HepG2 (cell line): ENCODE measurements at regions not wholly inside any gene's neighbourhood (a gene's known extent, or its start where the extent isn't known, plus 50 kb on each side); places are given as distances from the start of the nearest gene placed in this dataset.

Experiments used
- ATAC-seq: fragments of 200-7000 bp; cut with Tn5 transposase; 3 replicates; pipeline ENCODE4 v1.9.1; 2020; ENCODE audit warnings: mild to moderate bottlenecking, moderate library complexity
- BruUV-seq: library from RNA; stranded (reverse); fragments of 400-500 nt; replicated peaks from 2 replicates; lab custom pipeline; 2021; lab: Mats Ljungman, UMichigan
- CTCF ChIA-PET: fragments of 300-600 bp; formaldehyde crosslinking; extraction: SDS; loops from one replicate; lab custom pipeline; 2021; ENCODE audit warnings: low total read pairs, inconsistent platforms, low intra/inter-chr PET ratio; lab: Yijun Ruan, JAX
- POLR2A ChIA-PET: fragments of 350-600 bp; sonication (Branson Sonifier 250); formaldehyde crosslinking; loops from one replicate; lab custom pipeline; 2020; ENCODE audit warnings: antibody characterized with exemption, inconsistent platforms; lab: Yijun Ruan, JAX
- DNase-seq: peaks from one replicate; pipeline ENCODE4 v3.0.0-alpha.2; 2015; ENCODE audit warnings: low spot score
- FAIRE-seq: peaks from 3 replicates; lab custom pipeline; 2011; peaks lifted over from hg19 to GRCh38; lab: Jason Lieb, UNC
- H2AFZ ChIP-seq: one replicate; pipeline ENCODE4 v1.6.1; 2011; ENCODE audit warnings: low read length, inconsistent platforms
- H3K27ac ChIP-seq: fragments of 300-600 bp; 3 replicates; pipeline ENCODE4 v1.8.0; 2011; ENCODE audit warnings: mixed run types, mild to moderate bottlenecking, mixed read lengths, low read length, inconsistent platforms; ENCODE audit not compliant: insufficient read depth; ENCODE audit errors: extremely low read length
- H3K27me3 ChIP-seq, 2 experiments: fragments of 200-600 bp in 1 of 2; 2 replicates in 1 of 2; 3 replicates in 1 of 2; pipeline versions ENCODE4 v1.6.0 to v1.8.0; 2011; ENCODE audit warnings: low read length in 2 of 2, mild to moderate bottlenecking in 2 of 2, moderate library complexity in 2 of 2, inconsistent platforms in 1 of 2; ENCODE audit not compliant: insufficient read depth in 2 of 2, control insufficient read depth in 1 of 2
- H3K36me3 ChIP-seq, 2 experiments: fragments of 200-600 bp in 1 of 2; replicated peaks in 1 of 2; 2 replicates in 1 of 2; 3 replicates in 1 of 2; pipeline versions ENCODE4 v1.5.1 to v1.8.0; 2011; ENCODE audit warnings: low read length in 2 of 2, inconsistent platforms in 1 of 2; ENCODE audit not compliant: insufficient read depth in 2 of 2, control insufficient read depth in 1 of 2
- H3K4me1 ChIP-seq: 2 replicates; pipeline ENCODE4 v1.5.1; 2012; ENCODE audit warnings: low read length, inconsistent platforms; ENCODE audit not compliant: insufficient read depth
- H3K4me2 ChIP-seq: 2 replicates; pipeline ENCODE4 v1.6.0; 2011; ENCODE audit warnings: low read depth, low read length, inconsistent platforms
- H3K4me3 ChIP-seq, 3 experiments: fragments of 200-600 bp in 1 of 3; sonication (generic), shearing (Covaris generic) in 1 of 3; replicated peaks in 1 of 3; 2 replicates each; pipeline ENCODE4 v1.5.1; 2011 to 2016; ENCODE audit warnings: low read length in 3 of 3, inconsistent platforms in 2 of 3, low read depth in 2 of 3, mild to moderate bottlenecking in 2 of 3, control low read depth in 1 of 3, mixed read lengths in 1 of 3; ENCODE audit not compliant: insufficient read depth in 1 of 3
- H3K79me2 ChIP-seq: one replicate; pipeline ENCODE4 v1.6.1; 2011; ENCODE audit warnings: low read length, inconsistent platforms; ENCODE audit not compliant: insufficient read depth
- H3K9ac ChIP-seq: 2 replicates; pipeline ENCODE4 v1.6.0; 2011; ENCODE audit warnings: mild to moderate bottlenecking, low read depth, low read length, inconsistent platforms; ENCODE audit not compliant: insufficient read depth
- H3K9me3 ChIP-seq: 2 replicates; pipeline ENCODE4 v1.5.1; 2012; ENCODE audit warnings: mild to moderate bottlenecking, low read length
- H4K20me1 ChIP-seq: 2 replicates; pipeline ENCODE4 v1.6.0; 2011; ENCODE audit warnings: inconsistent platforms, mild to moderate bottlenecking, low read length, moderate library complexity; ENCODE audit not compliant: insufficient read depth
- EZH2 ChIP-seq: conservative IDR thresholded peaks from 2 replicates; pipeline ENCODE4 v1.6.1; 2012; ENCODE audit warnings: mild to moderate bottlenecking, low read depth, low read length, moderate library complexity
- FIP1L1 ChIP-seq: fragments of 200-400 bp; formaldehyde crosslinking; IDR thresholded peaks from 2 replicates; pipeline ENCODE4 v1.6.1; 2018; ENCODE audit warnings: low read depth, mild to moderate bottlenecking, low read length, moderate library complexity, borderline replicate concordance; ENCODE audit not compliant: insufficient read depth
- FOXP1 ChIP-seq, 2 experiments: fragments of 450-650 bp in 1 of 2; IDR thresholded peaks; 2 replicates each; pipeline ENCODE4 v1.6.1; 2017 to 2018; ENCODE audit warnings: antibody characterized with exemption in 1 of 2
- GATA4 ChIP-seq: sonication (generic); IDR thresholded peaks from 2 replicates; pipeline ENCODE4 v1.6.1; 2016; ENCODE audit warnings: antibody characterized with exemption, low read depth, borderline replicate concordance
- IRF2 ChIP-seq: IDR thresholded peaks from 2 replicates; pipeline ENCODE4 v1.6.1; 2018; ENCODE audit warnings: missing genetic modification reagents, missing compliant biosample characterization
- KAT2B ChIP-seq: fragments of 150-350 bp; IDR thresholded peaks from 2 replicates; pipeline ENCODE4 v1.6.1; 2014; ENCODE audit warnings: low read depth, low read length, borderline replicate concordance
- ZBTB34 ChIP-seq: sonication (generic); formaldehyde crosslinking; IDR thresholded peaks from 2 replicates; pipeline ENCODE4 v1.8.0; 2022; ENCODE audit warnings: mild to moderate bottlenecking, missing genetic modification reagents
- ZNF468 ChIP-seq: sonication (generic); formaldehyde crosslinking; IDR thresholded peaks from 2 replicates; pipeline ENCODE4 v1.8.0; 2022; ENCODE audit warnings: mild to moderate bottlenecking, moderate library complexity, missing genetic modification reagents
- WGBS: methylation state at CpG from one replicate; pipeline ENCODE4 v1.1.6; 2017; ENCODE audit warnings: low lambda C conversion rate; 5-methylcytosine and 5-hydroxymethylcytosine counted together
- in situ Hi-C: cut with HindIII; loops from 2 replicates; pipeline ENCODE4 v1.10.0; 2017; ENCODE audit warnings: low pct_unique_long_range_greater_than_20kb; ENCODE audit not compliant: extremely low pct_ligation_motif_present
- intact Hi-C: fragments of 100-400 bp; cut with micrococcal nuclease; formaldehyde crosslinking; loops from one replicate; pipeline ENCODE4 v1.10.0; 2022; ENCODE audit not compliant: unreplicated experiment
- TF ChIP-seq, protein P1 (sequence below): sonication (generic); formaldehyde crosslinking; IDR thresholded peaks from 2 replicates; pipeline ENCODE4 v1.4.0; 2020; ENCODE audit warnings: missing genetic modification reagents
- TF ChIP-seq, protein P2 (sequence below): sonication (generic); formaldehyde crosslinking; IDR thresholded peaks from 2 replicates; pipeline ENCODE4 v1.5.0; 2020; ENCODE audit warnings: mild to moderate bottlenecking, missing genetic modification reagents

DNA sequence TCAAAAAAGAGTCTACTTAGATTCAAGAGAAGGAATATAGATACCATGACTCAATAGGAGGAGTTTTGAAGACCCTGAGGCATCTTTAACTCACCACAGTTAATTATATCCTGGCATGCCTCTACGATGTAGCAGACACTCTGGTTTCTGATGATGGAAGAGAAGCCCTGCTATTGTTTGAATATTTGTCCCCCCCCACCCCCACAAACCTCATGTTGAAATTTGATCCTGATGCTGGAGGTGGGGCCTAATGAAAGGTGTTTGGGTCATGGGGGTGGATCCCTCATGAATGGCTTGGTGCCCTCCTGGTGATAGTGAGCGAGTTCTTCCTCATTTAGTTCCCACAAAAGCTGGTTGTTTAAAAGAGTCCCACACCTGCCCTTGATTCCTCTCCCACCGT is 147.9 kb upstream of the TBCA start:
- WGBS, result 12% methylated on average over 3 of the region's 3 CpGs
- H3K79me2 ChIP-seq, result no peaks in the 10 kb centered on the region
- H2AFZ ChIP-seq, result no peak overlapping the region
- no peak overlapping the region for H3K4me3 ChIP-seq
- POLR2A ChIA-PET, result no interaction called here
- DNase-seq, result no peak
- TF ChIP-seq FOXP1 (IDR thresholded peaks at IDR 0.05) (no peak), FOXP1 (CRISPR knock-in tag; IDR thresholded peaks at IDR 0.05) (no peak), FIP1L1 (no peak), ZBTB34 (no peak), GATA4 (no peak), KAT2B (no peak), EZH2 (no peak), ZNF468 (CRISPR knock-in tag) (no peak), IRF2 (CRISPR knock-in tag) (no peak)
- TF ChIP-seq, protein P1, sequence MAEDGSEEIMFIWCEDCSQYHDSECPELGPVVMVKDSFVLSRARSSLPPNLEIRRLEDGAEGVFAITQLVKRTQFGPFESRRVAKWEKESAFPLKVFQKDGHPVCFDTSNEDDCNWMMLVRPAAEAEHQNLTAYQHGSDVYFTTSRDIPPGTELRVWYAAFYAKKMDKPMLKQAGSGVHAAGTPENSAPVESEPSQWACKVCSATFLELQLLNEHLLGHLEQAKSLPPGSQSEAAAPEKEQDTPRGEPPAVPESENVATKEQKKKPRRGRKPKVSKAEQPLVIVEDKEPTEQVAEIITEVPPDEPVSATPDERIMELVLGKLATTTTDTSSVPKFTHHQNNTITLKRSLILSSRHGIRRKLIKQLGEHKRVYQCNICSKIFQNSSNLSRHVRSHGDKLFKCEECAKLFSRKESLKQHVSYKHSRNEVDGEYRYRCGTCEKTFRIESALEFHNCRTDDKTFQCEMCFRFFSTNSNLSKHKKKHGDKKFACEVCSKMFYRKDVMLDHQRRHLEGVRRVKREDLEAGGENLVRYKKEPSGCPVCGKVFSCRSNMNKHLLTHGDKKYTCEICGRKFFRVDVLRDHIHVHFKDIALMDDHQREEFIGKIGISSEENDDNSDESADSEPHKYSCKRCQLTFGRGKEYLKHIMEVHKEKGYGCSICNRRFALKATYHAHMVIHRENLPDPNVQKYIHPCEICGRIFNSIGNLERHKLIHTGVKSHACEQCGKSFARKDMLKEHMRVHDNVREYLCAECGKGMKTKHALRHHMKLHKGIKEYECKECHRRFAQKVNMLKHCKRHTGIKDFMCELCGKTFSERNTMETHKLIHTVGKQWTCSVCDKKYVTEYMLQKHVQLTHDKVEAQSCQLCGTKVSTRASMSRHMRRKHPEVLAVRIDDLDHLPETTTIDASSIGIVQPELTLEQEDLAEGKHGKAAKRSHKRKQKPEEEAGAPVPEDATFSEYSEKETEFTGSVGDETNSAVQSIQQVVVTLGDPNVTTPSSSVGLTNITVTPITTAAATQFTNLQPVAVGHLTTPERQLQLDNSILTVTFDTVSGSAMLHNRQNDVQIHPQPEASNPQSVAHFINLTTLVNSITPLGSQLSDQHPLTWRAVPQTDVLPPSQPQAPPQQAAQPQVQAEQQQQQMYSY (CRISPR knock-in tag), result no peak
- TF ChIP-seq, protein P2, sequence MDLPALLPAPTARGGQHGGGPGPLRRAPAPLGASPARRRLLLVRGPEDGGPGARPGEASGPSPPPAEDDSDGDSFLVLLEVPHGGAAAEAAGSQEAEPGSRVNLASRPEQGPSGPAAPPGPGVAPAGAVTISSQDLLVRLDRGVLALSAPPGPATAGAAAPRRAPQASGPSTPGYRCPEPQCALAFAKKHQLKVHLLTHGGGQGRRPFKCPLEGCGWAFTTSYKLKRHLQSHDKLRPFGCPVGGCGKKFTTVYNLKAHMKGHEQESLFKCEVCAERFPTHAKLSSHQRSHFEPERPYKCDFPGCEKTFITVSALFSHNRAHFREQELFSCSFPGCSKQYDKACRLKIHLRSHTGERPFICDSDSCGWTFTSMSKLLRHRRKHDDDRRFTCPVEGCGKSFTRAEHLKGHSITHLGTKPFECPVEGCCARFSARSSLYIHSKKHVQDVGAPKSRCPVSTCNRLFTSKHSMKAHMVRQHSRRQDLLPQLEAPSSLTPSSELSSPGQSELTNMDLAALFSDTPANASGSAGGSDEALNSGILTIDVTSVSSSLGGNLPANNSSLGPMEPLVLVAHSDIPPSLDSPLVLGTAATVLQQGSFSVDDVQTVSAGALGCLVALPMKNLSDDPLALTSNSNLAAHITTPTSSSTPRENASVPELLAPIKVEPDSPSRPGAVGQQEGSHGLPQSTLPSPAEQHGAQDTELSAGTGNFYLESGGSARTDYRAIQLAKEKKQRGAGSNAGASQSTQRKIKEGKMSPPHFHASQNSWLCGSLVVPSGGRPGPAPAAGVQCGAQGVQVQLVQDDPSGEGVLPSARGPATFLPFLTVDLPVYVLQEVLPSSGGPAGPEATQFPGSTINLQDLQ (CRISPR knock-in tag), result no peak
- no peaks in the 10 kb centered on the region for H3K9me3 ChIP-seq
- BruUV-seq, result no TSS peak
- H3K27ac ChIP-seq, result no peak overlapping the region
- intact Hi-C loops, result no loop called here
- no peaks in the 10 kb centered on the region for H3K4me1 ChIP-seq
- ATAC-seq, result no peak
- H3K9ac ChIP-seq, result no peak overlapping the region
- in situ Hi-C loops, result no loop called here
- H4K20me1 ChIP-seq, result no peaks in the 10 kb centered on the region
- CTCF ChIA-PET, result no interaction called here
- no peak for FAIRE-seq
- peaks cover 0 to 12% of the 10 kb centered on the region in 2 experiments; a peak in 2 of 5 replicates for H3K27me3 ChIP-seq
- H3K4me2 ChIP-seq, result no peak overlapping the region
- H3K36me3 ChIP-seq, result no peaks in the 10 kb centered on the region
